Prostate gland (tissue), 2 donors: ENCODE measurements at regions not wholly inside any gene's neighbourhood (a gene's known extent, or its start where the extent isn't known, plus 50 kb on each side); places are given as distances from the start of the nearest gene placed in this dataset.
A peak's percentile ranks its signal among the peaks of the same experiment; 100 is the strongest.

ENCODE experiments used
- DNase-seq: peaks from one replicate; pipeline ENCODE4 v3.0.0-alpha.2; 2019; ENCODE audit warnings: low spot score
- H3K27ac ChIP-seq, 2 donors: fragments of 200-600 bp; sonication (generic); 2 replicates each; pipeline ENCODE4 v1.5.1; 2017 to 2019
- H3K27me3 ChIP-seq: fragments of 200-600 bp; sonication (generic); replicated peaks from 2 replicates; pipeline ENCODE4 v1.5.1; 2019; ENCODE audit not compliant: insufficient read depth
- H3K36me3 ChIP-seq, 2 donors: fragments of 200-600 bp; sonication (generic); 1 replicate in 1 of 2; 2 replicates in 1 of 2; pipeline versions ENCODE4 v1.5.1 to v1.8.1; 2017 to 2019
- H3K4me1 ChIP-seq: fragments of 200-600 bp; sonication (generic); replicated peaks from 2 replicates; pipeline ENCODE4 v1.5.1; 2019
- H3K4me3 ChIP-seq, 2 donors: fragments of 200-600 bp; sonication (generic); 2 replicates each; pipeline ENCODE4 v1.5.1; 2017 to 2019
- H3K9me3 ChIP-seq: fragments of 200-600 bp; sonication (generic); 2 replicates; pipeline ENCODE4 v1.5.1; 2017
- POLR2A ChIP-seq: fragments of 450-650 bp; IDR thresholded peaks from one replicate; pipeline ENCODE4 v1.6.1; 2016; ENCODE audit warnings: antibody characterized with exemption, mild to moderate bottlenecking
- POLR2AphosphoS5 ChIP-seq: sonication (generic); formaldehyde crosslinking; IDR thresholded peaks from one replicate; pipeline ENCODE4 v1.6.1; 2017; ENCODE audit warnings: antibody characterized with exemption
- WGBS: methylation state at CpG from one replicate; pipeline ENCODE4 v1.1.5; 2018; 5-methylcytosine and 5-hydroxymethylcytosine counted together
- intact Hi-C: fragments of 100-400 bp; cut with DNase I; formaldehyde crosslinking; loops from one replicate; pipeline ENCODE4 v1.14.2; 2022
- TF ChIP-seq, protein P1 (sequence below), 4 experiments: fragments of 200-600 bp in 2 of 4; fragments of 450-650 bp in 2 of 4; sonication (generic) in 2 of 4; IDR thresholded peaks; 1 replicate in 3 of 4; 2 replicates in 1 of 4; pipeline ENCODE4 v1.5.1; 2016 to 2019; ENCODE audit warnings: antibody characterized with exemption in 4 of 4, mild to moderate bottlenecking in 2 of 4, moderate library complexity in 2 of 4

DNA sequence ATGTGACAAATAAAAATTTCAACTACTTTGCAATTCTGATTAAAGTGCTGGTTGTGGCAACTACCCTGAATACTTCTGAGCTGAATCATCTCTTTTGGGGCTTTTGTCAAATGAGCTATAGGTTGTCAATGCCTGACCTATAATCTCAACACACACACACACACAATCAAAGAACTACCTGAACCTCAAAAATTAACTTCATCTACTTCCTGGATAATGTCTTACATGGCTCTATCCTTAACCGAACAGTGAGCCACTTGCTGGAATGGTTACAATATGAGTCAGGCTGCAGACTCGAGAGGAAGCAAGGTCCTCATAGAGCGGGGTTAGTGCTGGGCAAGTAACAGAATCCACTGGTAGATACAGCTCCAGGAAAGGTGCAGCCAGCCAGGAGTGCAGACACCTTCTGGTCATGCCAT, 70.6 kb upstream of the DST start:
- 50% methylated on average over 3 of the region's 3 CpGs for WGBS
- no peak overlapping the region for H3K27ac ChIP-seq
- intact Hi-C loops, result loop anchor here (5.0 kb wide), 1 partner anchor 44 kb away; no protein-coding TSS in a partner anchor
- no peak overlapping the region for H3K4me3 ChIP-seq
- H3K4me1 ChIP-seq, result no peaks in the 10 kb centered on the region
- H3K27me3 ChIP-seq, result no peaks in the 10 kb centered on the region
- H3K36me3 ChIP-seq, result no peaks in the 10 kb centered on the region
- H3K9me3 ChIP-seq, result no peaks in the 10 kb centered on the region
- TF ChIP-seq POLR2AphosphoS5 (no peak), POLR2A (no peak)
- TF ChIP-seq, protein P1, sequence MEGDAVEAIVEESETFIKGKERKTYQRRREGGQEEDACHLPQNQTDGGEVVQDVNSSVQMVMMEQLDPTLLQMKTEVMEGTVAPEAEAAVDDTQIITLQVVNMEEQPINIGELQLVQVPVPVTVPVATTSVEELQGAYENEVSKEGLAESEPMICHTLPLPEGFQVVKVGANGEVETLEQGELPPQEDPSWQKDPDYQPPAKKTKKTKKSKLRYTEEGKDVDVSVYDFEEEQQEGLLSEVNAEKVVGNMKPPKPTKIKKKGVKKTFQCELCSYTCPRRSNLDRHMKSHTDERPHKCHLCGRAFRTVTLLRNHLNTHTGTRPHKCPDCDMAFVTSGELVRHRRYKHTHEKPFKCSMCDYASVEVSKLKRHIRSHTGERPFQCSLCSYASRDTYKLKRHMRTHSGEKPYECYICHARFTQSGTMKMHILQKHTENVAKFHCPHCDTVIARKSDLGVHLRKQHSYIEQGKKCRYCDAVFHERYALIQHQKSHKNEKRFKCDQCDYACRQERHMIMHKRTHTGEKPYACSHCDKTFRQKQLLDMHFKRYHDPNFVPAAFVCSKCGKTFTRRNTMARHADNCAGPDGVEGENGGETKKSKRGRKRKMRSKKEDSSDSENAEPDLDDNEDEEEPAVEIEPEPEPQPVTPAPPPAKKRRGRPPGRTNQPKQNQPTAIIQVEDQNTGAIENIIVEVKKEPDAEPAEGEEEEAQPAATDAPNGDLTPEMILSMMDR (IDR thresholded peaks at IDR 0.05), result no peak
- no peak for DNase-seq

DNA sequence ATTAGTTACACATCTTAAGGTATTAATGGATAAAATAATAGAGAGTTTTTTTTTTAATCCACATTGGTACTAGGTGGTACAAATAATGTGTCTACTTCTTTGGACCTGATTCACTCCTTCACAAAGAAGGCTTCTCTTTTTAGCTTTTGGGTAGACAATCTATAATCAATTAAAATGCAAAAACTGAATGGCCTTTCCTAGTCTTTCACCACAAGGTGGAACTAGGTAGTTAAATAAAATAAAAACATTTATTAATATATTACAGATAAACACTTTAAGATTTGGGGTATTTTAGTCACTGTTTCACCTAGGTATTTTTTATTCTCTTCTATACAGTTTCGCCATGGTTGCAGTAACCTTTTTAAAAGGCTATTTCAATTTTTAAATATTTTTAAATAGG, 68.3 kb upstream of the DST start:
- no peak overlapping the region for H3K27ac ChIP-seq
- H3K36me3 ChIP-seq, result no peaks in the 10 kb centered on the region
- DNase-seq, result no peak
- no peaks in the 10 kb centered on the region for H3K4me1 ChIP-seq
- TF ChIP-seq, protein P1 (IDR thresholded peaks at IDR 0.05), result no peak
- no peaks in the 10 kb centered on the region for H3K27me3 ChIP-seq
- H3K4me3 ChIP-seq, result no peak overlapping the region
- intact Hi-C loops, result loop anchor here (5.0 kb wide), 1 partner anchor 46 kb away; no protein-coding TSS in a partner anchor
- WGBS, result 96% methylated on average over 1 of the region's 1 CpG
- no peaks in the 10 kb centered on the region for H3K9me3 ChIP-seq

DNA sequence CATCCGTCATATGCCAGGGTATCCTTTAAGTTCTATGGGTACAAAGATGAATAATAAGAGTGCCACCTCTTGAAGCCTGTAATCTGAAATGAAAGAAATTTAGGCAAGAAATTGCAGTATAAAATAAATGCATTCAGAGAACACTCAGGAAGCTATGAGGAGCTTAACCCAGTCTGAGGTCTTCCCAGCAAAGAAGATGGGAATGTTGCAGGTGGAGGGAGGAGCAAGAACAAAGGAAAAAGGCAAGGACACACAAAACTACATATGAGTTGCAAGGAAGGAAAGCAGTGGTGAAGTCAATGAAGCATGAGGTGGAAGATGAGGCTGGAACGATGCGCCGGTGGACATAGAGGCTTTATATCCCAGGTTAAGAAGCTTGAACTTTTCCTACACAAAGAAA, 67.0 kb upstream of the DST start:
- Histone ChIP-seq H3K9me3 (no peaks in the 10 kb centered on the region), H3K36me3 (no peaks in the 10 kb centered on the region), H3K27me3 (no peaks in the 10 kb centered on the region), H3K27ac (no peak overlapping the region), H3K4me3 (no peak overlapping the region), H3K4me1 (no peaks in the 10 kb centered on the region)
- no peak for DNase-seq
- intact Hi-C loops, result loop anchor here (2.0 to 5.0 kb wide), 2 partner anchors 48 to 141 kb away; no protein-coding TSS in a partner anchor
- WGBS, result 91% methylated on average over 4 of the region's 4 CpGs
- TF ChIP-seq POLR2A (no peak), POLR2AphosphoS5 (no peak)
- TF ChIP-seq, protein P1 (IDR thresholded peaks at IDR 0.05), result no peak

DNA sequence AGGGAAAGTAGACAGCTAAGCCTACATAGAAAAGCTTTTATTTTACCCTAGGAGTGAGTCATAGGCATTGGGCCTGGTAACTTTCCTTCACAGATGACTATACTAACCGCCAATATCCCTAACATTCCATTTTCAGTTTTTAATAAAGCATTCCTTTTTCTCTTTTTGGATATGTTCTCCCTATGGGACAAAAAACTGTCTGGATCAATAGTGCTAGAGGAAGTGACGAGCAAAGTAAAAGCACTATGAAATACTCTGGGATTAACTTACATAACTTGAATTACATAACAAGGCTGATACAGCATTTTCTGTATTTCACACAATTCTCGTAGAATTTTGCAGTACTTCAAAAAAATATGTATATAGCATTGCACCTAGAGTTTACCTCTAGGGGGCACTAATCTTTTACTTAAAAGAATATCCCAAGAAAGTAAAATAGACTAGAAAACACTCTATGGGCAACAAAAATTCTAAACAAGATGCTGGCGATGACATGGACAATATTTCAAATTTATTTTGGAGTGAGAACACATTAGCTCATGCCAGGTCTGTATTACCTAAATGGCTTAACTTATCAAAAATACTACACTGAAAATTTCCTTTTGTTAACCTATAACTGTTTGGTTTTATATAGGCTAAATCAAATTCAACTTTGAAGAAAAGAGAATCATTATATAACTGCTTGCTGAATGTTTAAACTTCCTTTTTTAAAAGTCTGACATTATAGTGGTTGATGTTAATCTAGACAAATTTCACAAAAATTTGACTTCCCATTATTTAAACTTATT, 66.3 kb upstream of the DST start:
- H3K27ac ChIP-seq, result no peak overlapping the region
- intact Hi-C loops, result loop anchor here (2.0 kb wide), 1 partner anchor 142 kb away; no protein-coding TSS in a partner anchor
- TF ChIP-seq POLR2AphosphoS5, result no peak
- TF ChIP-seq POLR2A, result no peak
- TF ChIP-seq, protein P1 (IDR thresholded peaks at IDR 0.05), result peak; percentile 41 to 74 (median 64)
- H3K4me1 ChIP-seq, result no peaks in the 10 kb centered on the region
- DNase-seq, result no peak
- no peaks in the 10 kb centered on the region for H3K36me3 ChIP-seq
- H3K9me3 ChIP-seq, result no peaks in the 10 kb centered on the region
- no peaks in the 10 kb centered on the region for H3K27me3 ChIP-seq
- no peak overlapping the region for H3K4me3 ChIP-seq
- 57% methylated on average over 4 of the region's 4 CpGs for WGBS
